Mucosa of descending colon (tissue), 3 donors: ENCODE measurements at regions not wholly inside any gene's neighbourhood (a gene's known extent, or its start where the extent isn't known, plus 50 kb on each side); places are given as distances from the start of the nearest gene placed in this dataset.
"Not testable (repeated sequence)": the region's sequence is repeated elsewhere in the genome, so short reads cannot be mapped to it uniquely, and the experiment has no call there.

Experiments
- ATAC-seq: fragments of 200-7000 bp; cut with Tn5 transposase; one replicate; pipeline ENCODE4 v1.9.1; 2020; ENCODE audit warnings: mild to moderate bottlenecking, moderate library complexity
- DNase-seq, 3 donors: peaks; one replicate each; pipeline ENCODE4 v3.0.0-alpha.2; 2020
- H3K36me3 ChIP-seq: fragments of 200-600 bp; one replicate; pipeline ENCODE4 v1.8.0; 2021; ENCODE audit warnings: low read depth, mild to moderate bottlenecking
- H3K4me1 ChIP-seq: fragments of 200-600 bp; one replicate; pipeline ENCODE4 v1.8.0; 2021; ENCODE audit warnings: low read depth, mild to moderate bottlenecking
- H3K4me3 ChIP-seq: fragments of 200-600 bp; one replicate; pipeline ENCODE4 v1.8.0; 2021; ENCODE audit warnings: mild to moderate bottlenecking
- H3K9me3 ChIP-seq: fragments of 200-600 bp; one replicate; pipeline ENCODE4 v1.8.0; 2021; ENCODE audit warnings: mild to moderate bottlenecking
- CTCF ChIP-seq: fragments of 200-600 bp; IDR thresholded peaks from one replicate; pipeline ENCODE4 v1.8.0; 2022; ENCODE audit warnings: antibody characterized with exemption, mild to moderate bottlenecking
- intact Hi-C, 2 donors: fragments of 100-400 bp; cut with DNase I in 1 of 2; cut with micrococcal nuclease in 1 of 2; formaldehyde crosslinking; loops; one replicate each; pipeline versions ENCODE4 v1.11.0 to v1.11.1; 2022; cut with DNase I, micrococcal nuclease
- donor health status: DM: no; HTN: no; CAD: no; lungs with moderate emphysema.
- donor health status: DM: no; HTN: no; CAD: no.
- donor health status: DM: no; HTN: yes; CAD: no.

DNA sequence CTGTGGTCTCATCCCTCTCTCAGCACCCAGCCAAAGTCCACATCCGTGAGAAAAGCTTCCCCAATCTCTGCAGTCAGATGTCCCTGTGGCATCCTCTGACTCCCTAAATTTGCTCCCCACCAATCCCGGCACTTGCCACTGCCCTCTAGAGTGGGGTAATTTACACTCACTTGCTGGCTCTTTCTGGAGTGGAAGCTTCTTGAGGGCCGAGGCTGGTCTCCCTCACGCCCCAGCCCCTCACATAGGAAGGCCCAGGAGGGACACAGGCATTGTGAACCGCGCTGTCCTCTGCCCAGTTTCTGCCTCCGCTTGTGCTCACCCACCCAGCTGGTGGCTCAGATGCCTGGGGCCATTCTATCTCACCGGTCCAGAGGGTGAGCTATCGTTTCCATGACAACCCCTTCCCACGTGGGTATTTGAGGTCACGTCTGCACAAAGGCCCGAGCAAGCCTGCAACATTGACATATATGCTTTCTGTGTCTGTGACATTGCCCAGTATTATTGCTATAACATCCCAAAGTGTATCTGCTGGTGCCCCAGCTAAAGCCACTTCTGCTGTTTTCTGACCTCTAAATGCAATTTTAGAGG lies 97.3 kb upstream of the CTBP2 start:
- no peak for DNase-seq
- H3K4me1 ChIP-seq = no peaks in the 10 kb centered on the region
- H3K36me3 ChIP-seq = no peaks in the 10 kb centered on the region
- H3K4me3 ChIP-seq = no peak overlapping the region
- intact Hi-C loops = no loop called here
- no peaks in the 10 kb centered on the region for H3K9me3 ChIP-seq
- ATAC-seq = no peak
- no peak for TF ChIP-seq CTCF

DNA sequence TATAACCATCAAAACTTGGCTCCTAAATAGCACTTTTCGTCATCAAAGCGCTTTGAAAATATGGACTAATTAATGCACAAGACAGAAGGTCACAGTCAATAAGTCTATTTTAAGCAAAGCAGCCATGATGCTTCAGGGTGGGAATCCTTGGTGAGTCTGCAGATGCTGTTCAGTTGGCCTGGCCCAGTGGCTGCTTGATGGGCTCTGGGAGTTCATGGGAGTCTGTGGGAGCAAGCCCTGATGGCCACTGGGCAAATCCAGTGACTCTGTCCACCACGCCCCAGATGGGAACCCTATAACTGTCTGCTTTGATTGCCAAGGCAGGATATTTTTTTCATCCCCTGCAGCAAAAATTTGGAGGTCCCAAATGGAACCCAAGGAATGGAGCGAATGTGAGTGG lies 95.7 kb upstream of the CTBP2 start:
- DNase-seq (no peak), ATAC-seq (no peak)
- intact Hi-C loops = no loop called here
- no peak for TF ChIP-seq CTCF
- Histone ChIP-seq H3K4me1 (no peaks in the 10 kb centered on the region), H3K36me3 (no peaks in the 10 kb centered on the region), H3K9me3 (peaks cover 4% of the 10 kb centered on the region), H3K4me3 (no peak overlapping the region)

DNA sequence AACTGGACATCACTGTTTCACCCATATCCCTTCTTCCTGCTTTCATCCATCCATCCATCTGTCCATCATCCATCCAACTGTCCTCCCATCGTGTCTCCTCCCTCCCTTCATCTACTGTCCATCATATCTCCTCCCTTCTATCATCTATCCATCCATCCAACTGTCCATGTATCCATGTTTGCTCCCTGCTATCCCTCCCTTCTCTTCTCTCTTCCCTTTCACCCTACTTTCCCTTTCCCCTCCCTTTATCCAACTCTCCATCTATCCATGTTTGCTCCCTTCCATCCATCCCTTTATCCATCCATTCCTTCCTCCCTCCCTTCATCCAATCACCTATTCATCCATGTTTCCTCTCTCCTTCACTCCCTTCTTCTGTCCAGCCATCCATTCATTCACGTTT lies 92.6 kb upstream of the CTBP2 start:
- no peaks in the 10 kb centered on the region for H3K36me3 ChIP-seq
- intact Hi-C loops = no loop called here
- H3K4me3 ChIP-seq = no peak overlapping the region
- no peak for ATAC-seq
- peaks cover 4% of the 10 kb centered on the region for H3K9me3 ChIP-seq
- no peak for DNase-seq
- H3K4me1 ChIP-seq = no peaks in the 10 kb centered on the region
- no peak for TF ChIP-seq CTCF

- H3K4me1 ChIP-seq, H3K4me3 ChIP-seq, DNase-seq, H3K9me3 ChIP-seq, H3K36me3 ChIP-seq, intact Hi-C loops, ATAC-seq: not testable (repeated sequence)
Observed at GRCh38 chr10:125250834-125251233, 90.5 kb upstream of the CTBP2 start.

DNA sequence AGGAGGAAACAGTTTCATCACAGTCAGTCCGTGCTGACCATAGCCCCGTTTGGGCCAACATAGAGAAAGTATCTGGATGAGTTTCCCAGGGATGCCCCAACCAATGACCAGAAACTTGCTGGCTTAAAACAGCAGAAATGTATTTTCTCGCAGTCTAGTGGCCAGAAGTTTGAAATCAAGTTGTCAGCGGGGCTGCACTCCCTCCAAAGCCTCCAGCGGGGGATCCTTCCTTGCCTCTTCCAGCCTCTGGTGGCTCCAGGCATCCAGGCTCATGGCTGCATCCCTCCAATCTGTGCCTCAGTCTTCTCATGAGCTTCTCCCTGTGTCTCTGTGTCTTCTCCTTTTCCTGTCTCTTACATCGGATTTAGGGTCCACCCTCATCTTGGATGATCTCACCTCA lies 89.6 kb upstream of the CTBP2 start:
- ATAC-seq (no peak), DNase-seq (no peak)
- Histone ChIP-seq H3K9me3 (peaks cover 4% of the 10 kb centered on the region), H3K4me1 (no peaks in the 10 kb centered on the region), H3K4me3 (no peak overlapping the region), H3K36me3 (no peaks in the 10 kb centered on the region)
- TF ChIP-seq CTCF = no peak
- intact Hi-C loops = no loop called here

- Histone ChIP-seq H3K36me3 (no peaks in the 10 kb centered on the region), H3K4me3 (no peak overlapping the region), H3K9me3 (peaks cover 4% of the 10 kb centered on the region), H3K4me1 (no peaks in the 10 kb centered on the region)
- DNase-seq (no peak), ATAC-seq (no peak)
- intact Hi-C loops = no loop called here
- no peak for TF ChIP-seq CTCF
Observed at GRCh38 chr10:125248489-125248888, 88.1 kb upstream of the CTBP2 start.
